CD14-positive monocyte (primary cell): ENCODE measurements at regions not wholly inside any gene's neighbourhood (a gene's known extent, or its start where the extent isn't known, plus 50 kb on each side); places are given as distances from the start of the nearest gene placed in this dataset.

Experiments
- DNase-seq, 3 donors: peaks; one replicate each; pipeline ENCODE4 v3.0.0-alpha.2; 2011 to 2022
- H2AFZ ChIP-seq: 2 replicates; pipeline ENCODE4 v1.6.0; 2012; ENCODE audit warnings: mild to moderate bottlenecking, low read depth, low read length, inconsistent platforms; ENCODE audit not compliant: insufficient read depth, poor library complexity, severe bottlenecking
- H3K27ac ChIP-seq, 2 donors: 1 replicate in 1 of 2; 2 replicates in 1 of 2; pipeline ENCODE4 v1.5.1; 2012 to 2013; ENCODE audit warnings: low read length in 2 of 2, control low read depth in 1 of 2, inconsistent platforms in 1 of 2, low read depth in 1 of 2, mild to moderate bottlenecking in 1 of 2
- H3K27me3 ChIP-seq, 2 donors: one replicate each; pipeline versions ENCODE4 v1.6.0 to v1.6.1; 2011 to 2013; ENCODE audit warnings: low read length in 2 of 2; ENCODE audit not compliant: control insufficient read depth in 2 of 2, insufficient read depth in 2 of 2
- H3K36me3 ChIP-seq, 2 donors: replicated peaks in 1 of 2; 1 replicate in 1 of 2; 2 replicates in 1 of 2; pipeline versions ENCODE4 v1.5.1 to v1.6.1; 2012 to 2013; ENCODE audit warnings: low read length in 2 of 2, control low read depth in 1 of 2, inconsistent platforms in 1 of 2, mild to moderate bottlenecking in 1 of 2; ENCODE audit not compliant: insufficient read depth in 2 of 2, control insufficient read depth in 1 of 2
- H3K4me1 ChIP-seq, 2 donors: 1 replicate in 1 of 2; 2 replicates in 1 of 2; pipeline versions ENCODE4 v1.5.1 to v1.6.1; 2012 to 2013; ENCODE audit warnings: low read length in 2 of 2, control low read depth in 1 of 2, inconsistent platforms in 1 of 2, mild to moderate bottlenecking in 1 of 2, moderate library complexity in 1 of 2; ENCODE audit not compliant: insufficient read depth in 2 of 2, control insufficient read depth in 1 of 2
- H3K4me2 ChIP-seq: replicated peaks from 2 replicates; pipeline ENCODE3; 2012; ENCODE audit warnings: low read length, moderate library complexity, mild to moderate bottlenecking; ENCODE audit not compliant: poor library complexity, severe bottlenecking; ENCODE audit errors: extremely low read depth
- H3K4me3 ChIP-seq, 3 experiments: fragments of 200-600 bp in 1 of 3; sonication (generic) in 1 of 3; replicated peaks in 1 of 3; 1 replicate in 2 of 3; 2 replicates in 1 of 3; pipeline ENCODE4 v1.5.1; 2011 to 2013; ENCODE audit warnings: low read length in 3 of 3, mild to moderate bottlenecking in 3 of 3, control low read depth in 2 of 3, low read depth in 2 of 3, inconsistent platforms in 1 of 3, moderate library complexity in 1 of 3
- H3K79me2 ChIP-seq: 2 replicates; pipeline ENCODE4 v1.6.0; 2012; ENCODE audit warnings: mild to moderate bottlenecking, control low read depth, inconsistent platforms, low read length, moderate library complexity; ENCODE audit not compliant: insufficient read depth
- H3K9ac ChIP-seq: 2 replicates; pipeline ENCODE4 v1.6.0; 2017; ENCODE audit warnings: low read length, mild to moderate bottlenecking; ENCODE audit not compliant: insufficient read depth, poor library complexity, severe bottlenecking
- H3K9me3 ChIP-seq, 2 donors: replicated peaks in 1 of 2; 1 replicate in 1 of 2; 2 replicates in 1 of 2; pipeline versions ENCODE4 v1.5.1 to v1.6.1; 2012 to 2013; ENCODE audit warnings: low read length in 2 of 2, control low read depth in 1 of 2; ENCODE audit not compliant: control insufficient read depth in 1 of 2, insufficient read depth in 1 of 2
- H4K20me1 ChIP-seq: 2 replicates; pipeline ENCODE4 v1.6.0; 2012; ENCODE audit warnings: mild to moderate bottlenecking, low read length, control low read depth, moderate library complexity; ENCODE audit not compliant: insufficient read depth
- H3K27ac Mint-ChIP-seq, 7 donors: one replicate each; pipeline ENCODE4 v1.8.0; 2020; ENCODE audit warnings: mild to moderate bottlenecking in 7 of 7, mixed read lengths in 7 of 7, moderate library complexity in 6 of 7, inconsistent platforms in 2 of 7
- H3K27me3 Mint-ChIP-seq, 3 donors: one replicate each; pipeline ENCODE4 v1.8.0; 2021 to 2022; ENCODE audit warnings: low read depth in 3 of 3, mild to moderate bottlenecking in 3 of 3, mixed read lengths in 3 of 3, moderate library complexity in 3 of 3, inconsistent platforms in 1 of 3
- H3K36me3 Mint-ChIP-seq, 2 donors: one replicate each; pipeline ENCODE4 v1.8.0; 2020; ENCODE audit warnings: mixed read lengths in 2 of 2, inconsistent platforms in 1 of 2, mild to moderate bottlenecking in 1 of 2
- H3K4me1 Mint-ChIP-seq: one replicate; pipeline ENCODE4 v1.8.0; 2020; ENCODE audit warnings: mild to moderate bottlenecking, mixed read lengths
- H3K4me3 Mint-ChIP-seq, 2 donors: one replicate each; pipeline ENCODE4 v1.8.0; 2020; ENCODE audit warnings: mild to moderate bottlenecking in 2 of 2, mixed read lengths in 2 of 2, moderate library complexity in 1 of 2
- H3K9me3 Mint-ChIP-seq, 7 donors: one replicate each; pipeline ENCODE4 v1.8.0; 2020 to 2022; ENCODE audit warnings: mixed read lengths in 7 of 7, mild to moderate bottlenecking in 6 of 7, moderate library complexity in 6 of 7, inconsistent platforms in 2 of 7
- CTCF ChIP-seq: fragments of 200-600 bp; IDR thresholded peaks from one replicate; pipeline ENCODE4 v1.8.0; 2022; ENCODE audit warnings: antibody characterized with exemption, mild to moderate bottlenecking
- WGBS: methylation state at CpG from one replicate; pipeline ENCODE4 v1.1.5; 2013; ENCODE audit warnings: missing lambda C conversion rate; ENCODE audit not compliant: insufficient coverage; 5-methylcytosine and 5-hydroxymethylcytosine counted together
- intact Hi-C, 2 donors: fragments of 100-400 bp; cut with micrococcal nuclease; formaldehyde crosslinking; loops; one replicate each; pipeline versions ENCODE4 v1.15.0 to v1.15.1; 2023

- Histone ChIP-seq H3K36me3 (no peaks in the 10 kb centered on the region), H3K4me2 (no peak overlapping the region), H3K9me3 (no peaks in the 10 kb centered on the region), H3K4me3 (no peak overlapping the region), H3K27ac (no peak overlapping the region), H3K27me3 (no peaks in the 10 kb centered on the region), H3K9ac (no peak overlapping the region), H3K79me2 (no peaks in the 10 kb centered on the region), H2AFZ (no peak overlapping the region), H3K4me1 (peaks cover 40 to 46% of the 10 kb centered on the region in 2 donors), H4K20me1 (no peaks in the 10 kb centered on the region)
- no peak overlapping the region for H3K4me3 Mint-ChIP-seq
- TF ChIP-seq CTCF: no peak
- 92% methylated on average over 4 of the region's 8 CpGs for WGBS
- H3K4me1 Mint-ChIP-seq: peaks cover 49% of the 10 kb centered on the region
- no peak for DNase-seq
- no peaks in the 10 kb centered on the region for H3K36me3 Mint-ChIP-seq
- H3K27me3 Mint-ChIP-seq: peaks cover 0 to 3% (median 2%) of the 10 kb centered on the region in 3 donors
- intact Hi-C loops: loop anchor here in 1 of 2 donors (5.0 to 10.0 kb wide), 2 partner anchors 186 to 809 kb away; partner anchors contain the start of gene NRIP1
- peak overlapping the region in 3 of 7 donors; percentile 16 to 70 (median 45) for H3K27ac Mint-ChIP-seq
- peaks cover 0 to 3% (median 0%) of the 10 kb centered on the region in 7 donors for H3K9me3 Mint-ChIP-seq
Measured at GRCh38 chr21:14875704-14876523, 188.9 kb downstream of the NRIP1 start.

- peaks cover 51% of the 10 kb centered on the region for H3K4me1 Mint-ChIP-seq
- H3K27me3 ChIP-seq: no peaks in the 10 kb centered on the region
- peaks cover 0 to 3% (median 1%) of the 10 kb centered on the region in 3 donors for H3K27me3 Mint-ChIP-seq
- WGBS: 100% methylated on average over 1 of the region's 1 CpG
- H3K4me3 ChIP-seq: no peak overlapping the region
- no peak overlapping the region for H3K27ac Mint-ChIP-seq
- H3K79me2 ChIP-seq: no peaks in the 10 kb centered on the region
- intact Hi-C loops: loop anchor here in 1 of 2 donors (5.0 to 10.0 kb wide), 2 partner anchors 187 to 810 kb away; partner anchors contain the start of gene NRIP1
- no peaks in the 10 kb centered on the region for H3K36me3 Mint-ChIP-seq
- no peak for DNase-seq
- peaks cover 0 to 3% (median 0%) of the 10 kb centered on the region in 7 donors for H3K9me3 Mint-ChIP-seq
- H2AFZ ChIP-seq: no peak overlapping the region
- H3K4me3 Mint-ChIP-seq: no peak overlapping the region
- H3K9me3 ChIP-seq: no peaks in the 10 kb centered on the region
- no peaks in the 10 kb centered on the region for H4K20me1 ChIP-seq
- no peak overlapping the region for H3K4me2 ChIP-seq
- no peak for TF ChIP-seq CTCF
- H3K4me1 ChIP-seq: peaks cover 40 to 46% of the 10 kb centered on the region in 2 donors
- H3K9ac ChIP-seq: no peak overlapping the region
- no peaks in the 10 kb centered on the region for H3K36me3 ChIP-seq
- no peak overlapping the region for H3K27ac ChIP-seq
Measured at GRCh38 chr21:14875186-14875585, 189.6 kb downstream of the NRIP1 start.
